GM23248 (cell line): ENCODE measurements at regions not wholly inside any gene's neighbourhood (a gene's known extent, or its start where the extent isn't known, plus 50 kb on each side); places are given as distances from the start of the nearest gene placed in this dataset.

Experiments
- DNase-seq: peaks from one replicate; pipeline ENCODE4 v3.0.0-alpha.2; 2015
- H2AFZ ChIP-seq: fragments of 200-600 bp; sonication (generic); 2 replicates; pipeline ENCODE4 v1.6.1; 2016; ENCODE audit warnings: antibody characterized with exemption
- H3F3A ChIP-seq: fragments of 200-600 bp; sonication (generic); 2 replicates; pipeline ENCODE4 v1.6.1; 2016; ENCODE audit warnings: mild to moderate bottlenecking, antibody characterized with exemption, mixed run types; ENCODE audit not compliant: insufficient read depth
- H3K27ac ChIP-seq: fragments of 200-600 bp; sonication (generic); 2 replicates; pipeline ENCODE4 v1.5.1; 2016; ENCODE audit warnings: mild to moderate bottlenecking
- H3K27me3 ChIP-seq: fragments of 200-600 bp; sonication (generic); replicated peaks from 2 replicates; pipeline ENCODE4 v1.6.1; 2016; ENCODE audit warnings: mild to moderate bottlenecking; ENCODE audit not compliant: insufficient read depth
- H3K36me3 ChIP-seq: fragments of 200-600 bp; sonication (generic); 2 replicates; pipeline ENCODE4 v1.6.1; 2016; ENCODE audit warnings: low read depth, mild to moderate bottlenecking
- H3K4me1 ChIP-seq: fragments of 200-600 bp; sonication (generic); 2 replicates; pipeline ENCODE4 v1.6.1; 2016; ENCODE audit warnings: mild to moderate bottlenecking; ENCODE audit not compliant: insufficient read depth
- H3K4me2 ChIP-seq: fragments of 200-600 bp; sonication (generic); one replicate; pipeline ENCODE4 v1.6.1; 2016; ENCODE audit warnings: mild to moderate bottlenecking; ENCODE audit not compliant: unreplicated experiment
- H3K4me3 ChIP-seq: fragments of 200-600 bp; sonication (generic); 2 replicates; pipeline ENCODE4 v1.5.1; 2016; ENCODE audit warnings: mild to moderate bottlenecking
- H3K79me2 ChIP-seq: fragments of 200-600 bp; sonication (generic); 2 replicates; pipeline ENCODE4 v1.6.1; 2016; ENCODE audit warnings: mild to moderate bottlenecking; ENCODE audit not compliant: insufficient read depth
- H3K9ac ChIP-seq: fragments of 200-600 bp; sonication (generic); 2 replicates; pipeline ENCODE4 v1.6.1; 2016; ENCODE audit warnings: mild to moderate bottlenecking
- H3K9me2 ChIP-seq: fragments of 200-600 bp; sonication (generic); 2 replicates; pipeline ENCODE4 v1.6.1; 2016; ENCODE audit warnings: mixed run types, mild to moderate bottlenecking, moderate library complexity; ENCODE audit not compliant: insufficient read depth
- H3K9me3 ChIP-seq: fragments of 200-600 bp; sonication (generic); one replicate; pipeline ENCODE4 v1.6.1; 2017; ENCODE audit warnings: low read depth
- H4K20me1 ChIP-seq: fragments of 200-600 bp; sonication (generic); 2 replicates; pipeline ENCODE4 v1.6.0; 2016; ENCODE audit not compliant: insufficient read depth
- EZH2 ChIP-seq: fragments of 200-600 bp; sonication (generic); IDR thresholded peaks from 2 replicates; pipeline ENCODE4 v1.6.1; 2018; ENCODE audit warnings: antibody characterized with exemption, mild to moderate bottlenecking; ENCODE audit not compliant: insufficient read depth, poor library complexity, severe bottlenecking
- EZH2phosphoT487 ChIP-seq: fragments of 200-600 bp; sonication (generic); IDR thresholded peaks from 2 replicates; pipeline ENCODE4 v1.6.1; 2018; ENCODE audit warnings: antibody characterized with exemption, moderate library complexity, mild to moderate bottlenecking, low read depth; ENCODE audit not compliant: insufficient read depth
- WGBS, 2 experiments: methylation state at CpG; one replicate each; pipeline ENCODE4 v1.1.6; 2015 to 2017; ENCODE audit warnings: low lambda C conversion rate in 2 of 2, low coverage in 1 of 2; ENCODE audit errors: missing lambda C conversion rate in 2 of 2; 5-methylcytosine and 5-hydroxymethylcytosine counted together
- in situ Hi-C: fragments of 300-500 bp; cut with MboI; formaldehyde crosslinking; loops from 2 replicates; pipeline ENCODE4 v1.15.0; 2020

DNA sequence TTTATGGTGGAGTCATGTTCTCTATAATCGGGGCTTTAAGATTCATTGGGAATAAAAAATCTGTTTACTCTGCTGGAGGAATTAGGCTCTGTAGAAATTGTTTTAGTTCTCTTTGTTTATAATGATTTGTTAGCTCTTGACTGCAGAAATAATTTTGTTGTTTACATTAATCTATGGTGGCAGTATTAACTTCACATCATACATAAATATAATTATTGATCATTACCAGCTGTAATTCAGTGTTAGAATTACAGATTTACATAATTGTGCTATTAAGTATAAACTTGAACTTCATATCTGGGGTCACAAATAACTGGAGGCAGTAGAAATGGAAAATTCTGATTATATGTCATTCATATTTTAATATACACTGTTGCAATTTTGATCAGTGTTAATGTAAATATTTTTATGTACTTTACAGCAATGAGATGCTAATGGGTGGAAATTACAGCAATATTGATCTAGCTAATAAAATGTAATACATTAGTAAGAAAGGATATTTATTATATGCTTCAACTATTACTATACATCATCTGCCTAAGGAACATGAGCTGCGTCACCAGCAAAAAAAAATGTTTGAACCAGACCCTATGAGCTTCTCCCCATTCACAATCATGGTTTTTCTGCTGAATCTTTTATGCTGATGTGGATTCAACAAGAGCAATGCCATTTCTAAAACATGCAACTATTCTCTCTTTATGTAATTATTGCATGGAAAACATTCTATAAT, 846.6 kb downstream of the NR2F1-AS1 start:
- H3K36me3 ChIP-seq: no peaks in the 10 kb centered on the region
- no peaks in the 10 kb centered on the region for H3K4me1 ChIP-seq
- H3K4me2 ChIP-seq: no peak overlapping the region
- no peaks in the 10 kb centered on the region for H4K20me1 ChIP-seq
- no peak for TF ChIP-seq EZH2
- TF ChIP-seq EZH2phosphoT487: no peak
- no peaks in the 10 kb centered on the region for H3K79me2 ChIP-seq
- no peak for DNase-seq
- 84 to 89% methylated on average over 2 of the region's 2 CpGs for WGBS, 2 experiments
- in situ Hi-C loops: no loop called here
- H3K4me3 ChIP-seq: no peak overlapping the region
- H3K27ac ChIP-seq: no peak overlapping the region
- H3K27me3 ChIP-seq: no peaks in the 10 kb centered on the region
- no peaks in the 10 kb centered on the region for H3K9me2 ChIP-seq
- no peak overlapping the region for H2AFZ ChIP-seq
- H3K9ac ChIP-seq: no peak overlapping the region
- no peaks in the 10 kb centered on the region for H3K9me3 ChIP-seq
- H3F3A ChIP-seq: no peaks in the 10 kb centered on the region

DNA sequence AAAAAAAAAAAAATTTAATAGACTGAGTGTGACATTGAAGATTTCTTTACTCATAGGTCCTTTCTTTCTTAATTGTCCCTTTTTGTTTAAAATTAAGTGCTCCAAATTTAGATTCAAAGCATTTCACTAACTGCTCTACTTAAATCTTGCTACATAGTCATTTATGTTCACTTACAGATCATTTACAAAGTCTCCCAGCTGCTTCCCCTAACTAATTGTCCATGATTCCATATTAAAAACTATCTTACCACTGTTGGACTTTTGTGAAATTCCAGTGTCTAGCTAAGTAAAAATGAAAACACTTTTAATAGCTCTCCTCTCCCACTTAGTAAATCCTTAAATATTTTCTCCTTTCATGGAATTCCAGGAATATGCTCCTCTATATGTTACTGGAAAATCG, 850.5 kb downstream of the NR2F1-AS1 start:
- 31 to 46% methylated on average over 1 of the region's 1 CpG for WGBS, 2 experiments
- Histone ChIP-seq H3F3A (no peaks in the 10 kb centered on the region), H3K27ac (no peak overlapping the region), H3K4me3 (no peak overlapping the region), H3K9me3 (no peaks in the 10 kb centered on the region), H3K79me2 (no peaks in the 10 kb centered on the region), H3K9me2 (no peaks in the 10 kb centered on the region), H3K36me3 (no peaks in the 10 kb centered on the region), H3K4me2 (no peak overlapping the region), H3K9ac (no peak overlapping the region), H3K4me1 (no peaks in the 10 kb centered on the region), H4K20me1 (no peaks in the 10 kb centered on the region), H3K27me3 (no peaks in the 10 kb centered on the region), H2AFZ (no peak overlapping the region)
- TF ChIP-seq EZH2: no peak
- no peak for TF ChIP-seq EZH2phosphoT487
- no peak for DNase-seq
- in situ Hi-C loops: no loop called here

DNA sequence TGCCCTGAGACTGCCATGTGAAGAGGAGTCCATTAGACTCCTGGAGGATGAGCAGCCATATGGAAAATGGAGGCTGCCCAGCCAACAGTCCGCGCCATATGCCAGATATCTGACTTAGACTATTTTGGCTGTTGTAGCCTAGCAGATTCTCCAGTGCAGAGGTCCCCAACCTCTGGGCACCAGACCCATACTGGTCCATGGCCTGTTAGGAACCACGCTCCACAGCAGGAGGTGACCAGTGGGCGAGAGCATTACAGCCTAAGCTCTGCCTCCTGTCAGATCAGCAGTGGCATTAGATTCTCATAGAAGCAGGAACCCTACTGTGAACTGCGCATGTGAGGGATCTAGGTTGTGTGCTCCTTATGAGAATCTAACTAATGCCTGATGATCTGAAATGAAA, 851.9 kb downstream of the NR2F1-AS1 start:
- 72 to 77% methylated on average over 5 of the region's 5 CpGs for WGBS, 2 experiments
- Histone ChIP-seq H3F3A (no peaks in the 10 kb centered on the region), H3K4me1 (no peaks in the 10 kb centered on the region), H2AFZ (no peak overlapping the region), H3K79me2 (no peaks in the 10 kb centered on the region), H3K36me3 (no peaks in the 10 kb centered on the region), H3K27ac (no peak overlapping the region), H3K9ac (no peak overlapping the region), H3K9me2 (no peaks in the 10 kb centered on the region), H3K4me3 (no peak overlapping the region), H4K20me1 (no peaks in the 10 kb centered on the region), H3K4me2 (no peak overlapping the region), H3K9me3 (no peaks in the 10 kb centered on the region), H3K27me3 (no peaks in the 10 kb centered on the region)
- no peak for DNase-seq
- in situ Hi-C loops: no loop called here
- no peak for TF ChIP-seq EZH2

DNA sequence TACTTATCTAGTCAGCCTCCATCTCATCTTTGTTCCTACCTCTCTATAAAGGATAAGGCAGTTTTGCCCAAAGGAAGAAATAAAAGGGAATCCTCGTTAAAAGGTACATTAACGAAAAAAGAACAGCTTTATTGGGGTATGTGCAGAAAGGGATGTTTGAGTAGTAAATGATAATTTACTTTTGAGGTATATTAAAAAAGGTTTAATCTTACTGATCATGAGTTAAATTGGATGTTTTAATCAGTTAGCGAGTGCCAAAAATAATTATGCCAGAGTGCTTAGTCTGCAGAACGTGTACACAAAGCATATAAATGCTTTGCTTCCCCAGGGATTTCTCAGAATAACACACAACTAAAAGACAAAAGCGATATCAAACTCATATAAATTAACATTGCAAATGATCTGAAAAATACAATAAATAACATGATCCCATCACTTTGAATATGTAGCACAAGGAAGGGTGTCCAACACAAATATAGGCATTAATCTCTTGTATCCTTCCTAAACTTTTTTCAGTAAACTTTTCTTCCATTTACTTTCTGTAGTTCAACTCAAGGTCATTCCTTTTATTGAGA, 865.0 kb downstream of the NR2F1-AS1 start:
- Histone ChIP-seq H3K9ac (no peak overlapping the region), H3K9me2 (no peaks in the 10 kb centered on the region), H3F3A (no peaks in the 10 kb centered on the region), H3K36me3 (no peaks in the 10 kb centered on the region), H2AFZ (no peak overlapping the region), H3K4me1 (0 out of 2 replicates have a peak, but pooled peaks cover 3% of the 10 kb centered on the region), H3K9me3 (no peaks in the 10 kb centered on the region), H3K79me2 (no peaks in the 10 kb centered on the region), H3K27me3 (no peaks in the 10 kb centered on the region), H4K20me1 (no peaks in the 10 kb centered on the region), H3K27ac (no peak overlapping the region), H3K4me3 (no peak overlapping the region), H3K4me2 (no peak overlapping the region)
- DNase-seq: no peak
- 81 to 87% methylated on average over 5 of the region's 5 CpGs for WGBS, 2 experiments
- no peak for TF ChIP-seq EZH2
- TF ChIP-seq EZH2phosphoT487: no peak
- in situ Hi-C loops: no loop called here

DNA sequence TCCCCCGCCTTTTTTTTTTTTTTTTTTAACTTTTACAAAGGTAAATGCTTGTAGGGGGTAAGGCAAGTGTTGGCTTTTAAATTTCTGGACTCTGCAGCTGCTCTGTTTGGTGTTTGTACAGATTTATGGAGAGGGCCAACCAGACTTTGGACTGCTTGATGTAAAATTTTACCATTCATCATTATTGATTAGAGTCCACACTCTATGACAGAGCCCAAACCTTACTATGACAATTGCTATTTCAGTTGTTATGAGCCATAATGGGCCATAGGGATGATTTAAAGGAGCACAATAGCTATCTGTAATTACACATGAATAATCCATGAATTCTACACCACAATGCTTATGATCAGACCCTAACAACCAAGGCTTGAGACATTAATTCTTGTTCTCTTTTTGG, 867.2 kb downstream of the NR2F1-AS1 start:
- Histone ChIP-seq H3K4me2 (no peak overlapping the region), H3K9ac (no peak overlapping the region), H3K4me1 (0 out of 2 replicates have a peak, but pooled peaks cover 3% of the 10 kb centered on the region), H3F3A (no peaks in the 10 kb centered on the region), H3K4me3 (no peak overlapping the region), H3K9me3 (no peaks in the 10 kb centered on the region), H3K36me3 (no peaks in the 10 kb centered on the region), H4K20me1 (no peaks in the 10 kb centered on the region), H3K27ac (no peak overlapping the region), H3K9me2 (no peaks in the 10 kb centered on the region), H2AFZ (no peak overlapping the region), H3K27me3 (no peaks in the 10 kb centered on the region), H3K79me2 (no peaks in the 10 kb centered on the region)
- WGBS, 2 experiments: 20 to 36% methylated on average over 1 of the region's 1 CpG
- TF ChIP-seq EZH2phosphoT487 (no peak), EZH2 (no peak)
- in situ Hi-C loops: no loop called here
- no peak for DNase-seq
